GM10248 (cell line): ENCODE measurements at regions not wholly inside any gene's neighbourhood (a gene's known extent, or its start where the extent isn't known, plus 50 kb on each side); places are given as distances from the start of the nearest gene placed in this dataset.
"Not testable (repeated sequence)": the region's sequence is repeated elsewhere in the genome, so short reads cannot be mapped to it uniquely, and the experiment has no call there.

Experiments used
- CTCF ChIA-PET: fragments of 300-600 bp; sonication (Branson Sonifier 250); formaldehyde crosslinking; extraction: SDS; loops from one replicate; lab custom pipeline; 2021; ENCODE audit warnings: antibody characterized with exemption; lab: Yijun Ruan, JAX
- POLR2A ChIA-PET: fragments of 350-650 bp; sonication (Branson Sonifier 250); formaldehyde crosslinking; extraction: SDS; loops from one replicate; lab custom pipeline; 2020; ENCODE audit warnings: antibody characterized with exemption; lab: Yijun Ruan, JAX
- DNase-seq: peaks from one replicate; pipeline ENCODE4 v3.0.0; 2012; ENCODE audit errors: extremely low spot score
- CTCF ChIP-seq: IDR thresholded peaks from 2 replicates; pipeline ENCODE4 v1.5.1; 2012; ENCODE audit warnings: mild to moderate bottlenecking, low read depth; ENCODE audit errors: extremely low read depth, missing control alignments, control extremely low read depth

- no peak for DNase-seq
- TF ChIP-seq CTCF: no peak
- ChIA-PET CTCF (interaction anchor here (1.2 kb wide), 1 partner anchor 11 kb away, joined by 3 read pairs; no protein-coding TSS in a partner anchor), POLR2A (no interaction called here)
Measured at GRCh38 chr18:10351219-10351818, 103.1 kb upstream of the APCDD1 start.

DNA sequence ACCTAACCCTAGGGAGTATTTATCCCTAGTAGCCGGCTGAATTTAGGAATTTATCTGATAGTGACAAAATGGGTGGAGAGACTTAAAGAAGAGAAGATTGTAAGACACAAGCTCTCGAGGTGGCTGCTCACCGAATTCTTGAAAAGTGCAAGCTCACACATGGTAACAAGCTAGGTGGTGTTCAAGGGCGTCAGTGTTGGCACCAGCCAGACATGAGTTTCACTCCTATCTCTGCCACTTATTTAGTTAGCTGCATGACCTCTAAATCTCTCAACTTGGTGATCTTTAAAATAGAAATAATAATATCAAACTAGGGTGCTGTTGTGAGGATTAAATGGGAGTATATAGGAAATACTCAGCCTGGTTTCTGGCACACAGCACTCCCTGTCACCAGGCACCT is 102.6 kb upstream of the APCDD1 start:
- ChIA-PET CTCF (interaction anchor here (1.2 kb wide), 1 partner anchor 10 kb away, joined by 3 read pairs; no protein-coding TSS in a partner anchor), POLR2A (no interaction called here)
- TF ChIP-seq CTCF: no peak
- DNase-seq: no peak

DNA sequence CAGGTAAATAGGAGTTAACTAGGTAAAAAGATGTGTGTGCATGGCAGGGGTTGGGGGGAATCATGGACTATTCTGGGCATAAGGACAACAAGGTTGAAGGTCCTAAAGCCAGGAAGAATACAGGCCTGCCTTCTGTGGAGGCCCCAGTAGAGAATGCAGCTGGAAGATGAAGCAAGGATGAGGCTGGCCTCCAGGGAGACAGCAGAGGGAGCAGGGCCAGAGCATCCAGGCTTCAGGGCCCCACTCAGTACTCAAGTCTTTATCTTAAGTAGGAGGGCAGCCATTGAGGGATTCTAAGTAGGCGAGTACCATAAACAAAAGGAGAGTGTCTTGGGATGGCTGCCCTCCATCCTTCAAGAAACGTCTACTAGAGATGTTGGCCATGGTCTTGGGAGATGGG is 101.8 kb upstream of the APCDD1 start:
- TF ChIP-seq CTCF: no peak
- CTCF ChIA-PET: interaction anchor here (1.2 to 1.3 kb wide), 2 partner anchors 10 to 19 kb away, joined by 3 to 4 read pairs; no protein-coding TSS in a partner anchor

GRCh38 chr18:10353791-10354190 is 100.6 kb upstream of the APCDD1 start:
- no peak for TF ChIP-seq CTCF
- POLR2A ChIA-PET: no interaction called here
- CTCF ChIA-PET: interaction anchor here (1.3 kb wide), 1 partner anchor 17 kb away, joined by 4 read pairs; no protein-coding TSS in a partner anchor
- DNase-seq: no peak

More for the DNA sequence above, 101.8 kb upstream of the APCDD1 start:
- no peak for DNase-seq
- POLR2A ChIA-PET: no interaction called here

GRCh38 chr18:10354241-10354811 is 100.1 kb upstream of the APCDD1 start:
- no peak for DNase-seq
- ChIA-PET CTCF (no interaction called here), POLR2A (no interaction called here)
- no peak for TF ChIP-seq CTCF

- POLR2A ChIA-PET: no interaction called here
- CTCF ChIA-PET: no interaction called here
- DNase-seq: no peak
- no peak for TF ChIP-seq CTCF
Measured at GRCh38 chr18:10354890-10355289, 99.5 kb upstream of the APCDD1 start.

DNA sequence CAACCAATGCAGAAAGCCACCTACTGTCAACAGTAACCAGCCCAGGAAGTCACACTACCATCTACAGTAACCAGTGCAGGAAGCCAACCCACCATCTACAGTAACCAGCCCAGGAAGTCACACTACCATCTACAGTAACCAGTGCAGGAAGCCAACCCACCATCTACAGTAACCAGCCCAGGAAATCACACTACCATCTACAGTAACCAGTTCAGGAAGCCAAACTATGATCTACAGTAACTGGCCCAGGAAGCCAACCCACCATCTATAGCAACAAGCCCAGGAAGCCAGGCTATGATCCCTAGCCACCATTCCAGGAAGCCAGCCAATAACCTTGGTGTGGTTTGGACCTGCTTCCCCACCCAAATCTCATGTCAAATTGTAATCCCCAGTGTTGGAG is 97.4 kb upstream of the APCDD1 start:
- DNase-seq, POLR2A ChIA-PET: not testable (repeated sequence)

More for the DNA sequence above, 97.4 kb upstream of the APCDD1 start:
- CTCF ChIA-PET: not testable (repeated sequence)
